CD4-positive, alpha-beta T cell (primary cell): ENCODE measurements at regions not wholly inside any gene's neighbourhood (a gene's known extent, or its start where the extent isn't known, plus 50 kb on each side); places are given as distances from the start of the nearest gene placed in this dataset.

ENCODE experiments used
- ATAC-seq: fragments of 200-7000 bp; cut with Tn5 transposase; one replicate; pipeline ENCODE4 v1.10.0; 2022; ENCODE audit warnings: mild to moderate bottlenecking; ENCODE audit not compliant: poor library complexity
- CTCF ChIA-PET: fragments of 350-600 bp; sonication (Branson Sonifier 250); formaldehyde crosslinking; loops from one replicate; lab custom pipeline; 2021; ENCODE audit warnings: antibody characterized with exemption, inconsistent platforms; lab: Charles Lee
- POLR2A ChIA-PET: fragments of 350-600 bp; sonication (Branson Sonifier 250); formaldehyde crosslinking; loops from one replicate; lab custom pipeline; 2021; ENCODE audit warnings: antibody characterized with exemption, inconsistent platforms; lab: Charles Lee
- DNase-seq, 14 experiments: peaks; one replicate each; pipeline ENCODE4 v3.0.0-alpha.2; 2013 to 2020; ENCODE audit warnings: mixed read lengths in 2 of 14
- H3K27ac ChIP-seq, 2 donors: one replicate each; pipeline versions ENCODE4 v1.5.1 to v1.7.0; 2013; ENCODE audit warnings: low read length in 2 of 2, low read depth in 1 of 2, mild to moderate bottlenecking in 1 of 2
- H3K27me3 ChIP-seq, 2 experiments: 1 replicate in 1 of 2; 2 replicates in 1 of 2; pipeline versions ENCODE4 v1.6.1 to v1.7.0; 2013; ENCODE audit warnings: low read length in 2 of 2, control low read depth in 1 of 2, mild to moderate bottlenecking in 1 of 2, moderate library complexity in 1 of 2; ENCODE audit not compliant: insufficient read depth in 2 of 2, control insufficient read depth in 1 of 2
- H3K36me3 ChIP-seq: one replicate; pipeline ENCODE4 v1.6.1; 2013; ENCODE audit warnings: low read length, control low read depth; ENCODE audit not compliant: insufficient read depth
- H3K4me1 ChIP-seq: one replicate; pipeline ENCODE4 v1.6.1; 2013; ENCODE audit warnings: low read length, control low read depth; ENCODE audit not compliant: insufficient read depth
- H3K4me3 ChIP-seq: one replicate; pipeline ENCODE4 v1.5.1; 2013; ENCODE audit warnings: mild to moderate bottlenecking, low read length, moderate library complexity
- H3K9me3 ChIP-seq, 2 experiments: 1 replicate in 1 of 2; 2 replicates in 1 of 2; pipeline versions ENCODE4 v1.6.1 to v1.7.0; 2013; ENCODE audit warnings: low read length in 2 of 2, mild to moderate bottlenecking in 2 of 2, control low read depth in 1 of 2, moderate library complexity in 1 of 2; ENCODE audit not compliant: control insufficient read depth in 1 of 2, insufficient read depth in 1 of 2
- H3K27ac Mint-ChIP-seq: one replicate; pipeline ENCODE4 v1.8.0; 2020; ENCODE audit warnings: mixed read lengths
- H3K27me3 Mint-ChIP-seq: one replicate; pipeline ENCODE4 v1.8.0; 2021; ENCODE audit warnings: mixed read lengths
- H3K36me3 Mint-ChIP-seq: one replicate; pipeline ENCODE4 v1.8.0; 2021; ENCODE audit warnings: low read depth, mixed read lengths
- H3K4me1 Mint-ChIP-seq: one replicate; pipeline ENCODE4 v1.8.0; 2021; ENCODE audit warnings: low read depth, mixed read lengths
- H3K4me3 Mint-ChIP-seq: one replicate; pipeline ENCODE4 v1.8.0; 2020; ENCODE audit warnings: mild to moderate bottlenecking, mixed read lengths
- H3K9me3 Mint-ChIP-seq: one replicate; pipeline ENCODE4 v1.8.0; 2020; ENCODE audit warnings: mixed read lengths
- CTCF ChIP-seq: fragments of 200-600 bp; IDR thresholded peaks from one replicate; pipeline ENCODE4 v1.8.0; 2022; ENCODE audit warnings: antibody characterized with exemption, mild to moderate bottlenecking
- intact Hi-C, 2 experiments: fragments of 100-400 bp; cut with DNase I in 1 of 2; cut with micrococcal nuclease in 1 of 2; formaldehyde crosslinking; loops; one replicate each; pipeline versions ENCODE4 v1.15.1 to v1.9.0; 2023 to 2025; cut with DNase I, micrococcal nuclease

GRCh38 chr20:58131151-58131550 is 97.3 kb downstream of the ANKRD60 start:
- H3K4me1 ChIP-seq = no peaks in the 10 kb centered on the region
- POLR2A ChIA-PET = no interaction called here

GRCh38 chr20:58130581-58130980 is 97.9 kb downstream of the ANKRD60 start:
- Mint-ChIP-seq H3K36me3 (no peaks in the 10 kb centered on the region), H3K27me3 (peaks cover 89% of the 10 kb centered on the region), H3K4me3 (no peak overlapping the region), H3K4me1 (peaks cover 11% of the 10 kb centered on the region), H3K9me3 (peaks cover 2% of the 10 kb centered on the region), H3K27ac (no peak overlapping the region)
- CTCF ChIA-PET = no interaction called here
- TF ChIP-seq CTCF = no peak
- Histone ChIP-seq H3K27ac (no peak overlapping the region), H3K4me3 (no peak overlapping the region), H3K27me3 (peaks cover 31 to 43% of the 10 kb centered on the region in 2 experiments), H3K36me3 (no peaks in the 10 kb centered on the region), H3K9me3 (no peaks in the 10 kb centered on the region), H3K4me1 (no peaks in the 10 kb centered on the region)
- ATAC-seq (no peak), DNase-seq (no peak)
- intact Hi-C loops = no loop called here
- POLR2A ChIA-PET = no interaction called here

More at GRCh38 chr20:58131151-58131550, 97.3 kb downstream of the ANKRD60 start:
- intact Hi-C loops = no loop called here
- Histone ChIP-seq H3K27ac (no peak overlapping the region), H3K36me3 (no peaks in the 10 kb centered on the region), H3K9me3 (no peaks in the 10 kb centered on the region), H3K4me3 (no peak overlapping the region), H3K27me3 (peaks cover 33 to 43% of the 10 kb centered on the region in 2 experiments)
- no peak for ATAC-seq
- Mint-ChIP-seq H3K4me1 (peaks cover 11% of the 10 kb centered on the region), H3K36me3 (no peaks in the 10 kb centered on the region), H3K9me3 (no peaks in the 10 kb centered on the region), H3K27ac (no peak overlapping the region), H3K4me3 (no peak overlapping the region), H3K27me3 (peaks cover 92% of the 10 kb centered on the region)
- CTCF ChIA-PET = no interaction called here
- no peak for TF ChIP-seq CTCF
- DNase-seq = no peak

GRCh38 chr20:58130156-58130555 is 98.3 kb downstream of the ANKRD60 start:
- Histone ChIP-seq H3K27me3 (peaks cover 27 to 43% of the 10 kb centered on the region in 2 experiments), H3K9me3 (no peaks in the 10 kb centered on the region), H3K4me1 (no peaks in the 10 kb centered on the region), H3K27ac (no peak overlapping the region), H3K4me3 (no peak overlapping the region), H3K36me3 (no peaks in the 10 kb centered on the region)
- H3K36me3 Mint-ChIP-seq = no peaks in the 10 kb centered on the region
- ATAC-seq (no peak), DNase-seq (no peak)
- ChIA-PET CTCF (no interaction called here), POLR2A (no interaction called here)
- H3K4me3 Mint-ChIP-seq = no peak overlapping the region
- no peak for TF ChIP-seq CTCF
- intact Hi-C loops = no loop called here
- peaks cover 6% of the 10 kb centered on the region for H3K9me3 Mint-ChIP-seq
- peaks cover 89% of the 10 kb centered on the region for H3K27me3 Mint-ChIP-seq
- H3K4me1 Mint-ChIP-seq = peaks cover 11% of the 10 kb centered on the region
- H3K27ac Mint-ChIP-seq = no peak overlapping the region
